ENCODE measurements at regions not wholly inside any gene's neighbourhood (a gene's known extent, or its start where the extent isn't known, plus 50 kb on each side); places are given as distances from the start of the nearest gene placed in this dataset.

GRCh38 chr17:72208832-72209231, 88.0 kb downstream of the SOX9 start:
- no peak for DNase-seq (ENCODE audit: low spot score)

GRCh38 chr17:72212041-72212440, 91.2 kb downstream of the SOX9 start:
- no peak for DNase-seq (ENCODE audit: low spot score)

GRCh38 chr17:72215490-72215889, 94.7 kb downstream of the SOX9 start:
- DNase-seq (ENCODE audit: low spot score), result no peak

DNA sequence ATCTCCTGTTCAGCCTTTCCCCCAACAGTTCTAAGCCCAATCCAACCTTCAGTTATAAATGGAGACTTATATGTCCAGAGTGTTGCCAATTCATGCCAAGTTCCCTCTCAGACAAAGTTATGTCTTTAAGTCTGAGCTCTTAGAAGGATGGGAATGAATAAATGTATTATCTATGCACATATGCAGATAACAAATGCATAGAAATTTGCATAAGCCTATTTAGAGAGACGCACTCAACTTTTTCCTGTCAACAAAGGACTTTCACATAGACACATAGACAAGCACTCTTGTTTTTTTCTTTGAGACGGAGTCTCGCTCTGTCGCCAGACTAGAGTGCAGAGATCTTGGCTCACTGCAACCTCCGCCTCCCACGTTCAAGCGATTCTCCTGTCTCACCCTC, 95.1 kb downstream of the SOX9 start:
- DNase-seq (ENCODE audit: low spot score), result no peak

DNA sequence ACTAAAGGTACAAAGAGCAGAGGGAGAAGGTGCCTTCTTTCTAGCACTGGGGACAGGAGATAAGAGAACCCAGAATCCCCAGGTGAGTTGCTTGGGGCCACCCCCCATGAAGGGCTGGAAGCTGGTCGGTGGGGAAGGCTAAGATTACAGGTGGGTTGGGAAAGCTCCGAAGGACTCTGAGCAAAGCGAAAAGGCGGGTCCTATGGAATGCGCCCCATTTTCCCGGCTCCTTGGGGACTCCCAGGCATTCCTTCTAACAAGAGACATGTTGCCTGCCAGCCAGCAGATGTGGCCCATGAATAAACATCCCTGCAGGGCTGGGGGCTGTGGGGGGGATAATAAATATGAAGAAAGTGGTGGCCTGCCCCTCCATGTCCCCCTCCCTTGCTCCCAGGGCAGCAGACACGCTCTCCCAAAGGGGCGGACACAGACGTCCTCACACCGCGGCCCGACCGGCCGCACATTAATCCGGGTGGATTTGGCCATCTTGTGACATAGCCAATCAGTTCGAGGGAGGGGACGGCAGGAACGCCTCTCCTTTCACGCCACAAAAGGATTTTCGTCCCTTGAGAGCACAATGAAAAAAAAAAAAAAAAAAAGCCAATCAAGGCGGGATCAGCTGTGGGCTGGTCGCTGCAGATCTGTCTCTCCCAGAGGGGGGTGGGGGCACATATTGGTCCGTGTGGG, 98.5 kb downstream of the SOX9 start:
- DNase-seq (ENCODE audit: low spot score), result no peak

- no peak for DNase-seq (ENCODE audit: low spot score)
These were observed 99.1 kb downstream of the SOX9 start for GRCh38 chr17:72219824-72220493.

DNA sequence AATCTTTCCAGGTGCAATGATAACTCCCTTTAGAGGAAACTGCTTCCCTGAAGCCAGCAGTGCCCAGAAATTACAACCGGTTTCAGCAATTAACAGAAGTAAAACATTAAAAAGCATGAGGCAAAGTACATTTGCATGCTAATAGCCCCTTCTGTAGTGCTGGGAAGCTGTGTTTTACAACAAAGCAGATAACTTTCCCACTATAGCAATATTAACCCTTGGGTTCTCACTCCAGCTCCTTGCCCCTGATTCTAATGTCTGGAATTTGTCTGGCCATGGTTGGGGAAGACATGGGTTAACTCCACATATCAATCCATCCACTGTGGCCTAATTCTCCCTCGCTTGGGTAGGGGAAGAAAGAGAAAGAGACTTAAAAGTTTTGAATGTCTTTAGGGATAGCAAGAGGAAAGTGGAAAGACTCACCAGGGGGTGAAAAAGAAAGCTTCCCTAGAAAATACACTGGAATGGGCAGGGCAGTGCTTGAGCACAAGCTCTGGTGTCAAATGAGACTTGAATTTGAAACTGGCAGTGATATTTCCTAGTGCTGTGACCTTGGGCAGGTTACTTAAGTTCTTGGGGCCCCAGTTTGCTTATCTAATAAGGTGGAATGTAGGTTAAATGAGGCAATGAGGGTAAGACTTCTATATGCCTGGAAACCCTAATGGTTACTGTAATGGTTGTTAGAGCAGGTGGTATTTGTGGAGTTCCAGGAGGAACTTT, 102.0 kb downstream of the SOX9 start:
- no peak for DNase-seq (ENCODE audit: low spot score)

DNA sequence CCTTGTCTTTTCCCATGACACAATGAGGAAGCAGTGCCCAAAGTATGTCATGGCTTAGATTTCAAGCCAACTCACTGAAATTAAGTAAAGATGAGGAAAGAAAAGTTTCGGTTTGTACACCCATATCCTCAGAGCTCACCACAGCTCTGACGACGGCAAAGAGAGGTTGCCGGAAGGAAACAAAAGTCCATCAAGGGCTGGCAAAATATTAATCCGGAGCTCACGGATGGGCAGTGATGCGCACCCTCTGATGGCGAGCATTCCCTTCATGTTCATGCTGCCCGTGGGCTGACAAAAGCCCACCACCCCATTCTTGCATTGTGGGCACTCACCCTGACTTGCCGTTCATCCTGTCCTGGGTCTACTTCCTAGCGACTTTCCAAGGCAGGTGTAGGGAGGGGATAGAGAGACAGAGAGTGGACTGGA, 103.1 kb downstream of the SOX9 start:
- no peak for DNase-seq (ENCODE audit: low spot score)

DNA sequence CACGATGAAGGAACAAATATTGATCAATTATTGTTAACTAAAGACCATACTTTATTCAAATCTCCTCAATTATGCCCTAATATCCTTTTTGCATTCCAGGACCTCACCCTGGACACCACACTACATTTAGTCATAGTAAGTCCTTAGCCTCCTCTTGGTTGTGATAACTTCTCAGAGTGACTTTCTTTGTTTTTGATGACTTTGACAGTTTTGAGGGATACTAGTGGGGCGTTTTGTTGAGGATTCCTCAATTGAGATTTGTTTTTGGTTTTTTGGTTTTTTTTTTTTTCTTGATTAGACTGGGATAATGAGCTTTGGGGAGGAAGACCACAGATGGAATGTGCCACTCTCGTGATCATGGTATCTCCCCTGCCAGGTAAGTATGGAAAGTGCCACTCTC, 105.5 kb downstream of the SOX9 start:
- DNase-seq (ENCODE audit: low spot score), result no peak

DNA sequence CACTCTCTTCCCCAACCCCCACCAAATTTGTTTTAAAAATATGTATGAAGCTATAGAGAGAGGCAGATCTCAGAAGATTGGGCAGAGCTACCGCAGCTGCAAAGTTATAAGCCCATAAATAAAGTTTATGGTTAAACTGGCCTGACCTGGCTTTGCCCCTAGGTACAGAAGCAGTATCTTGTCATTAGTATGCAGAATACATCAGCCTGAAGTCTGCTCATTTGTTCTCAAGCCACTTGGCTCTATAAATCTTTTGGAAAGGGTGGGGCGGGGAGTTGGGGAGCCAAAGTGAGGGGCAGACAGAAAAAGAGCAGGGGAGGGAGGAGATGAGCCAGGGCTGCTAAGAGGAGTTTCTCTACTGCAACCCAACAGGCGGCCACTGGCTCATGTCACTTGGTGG, 113.2 kb downstream of the SOX9 start:
- DNase-seq (ENCODE audit: low spot score), result no peak

GRCh38 chr17:72234985-72235384, 114.2 kb downstream of the SOX9 start:
- DNase-seq (ENCODE audit: low spot score), result no peak

GRCh38 chr17:72236980-72237633, 116.3 kb downstream of the SOX9 start:
- DNase-seq (ENCODE audit: low spot score), result no peak

DNA sequence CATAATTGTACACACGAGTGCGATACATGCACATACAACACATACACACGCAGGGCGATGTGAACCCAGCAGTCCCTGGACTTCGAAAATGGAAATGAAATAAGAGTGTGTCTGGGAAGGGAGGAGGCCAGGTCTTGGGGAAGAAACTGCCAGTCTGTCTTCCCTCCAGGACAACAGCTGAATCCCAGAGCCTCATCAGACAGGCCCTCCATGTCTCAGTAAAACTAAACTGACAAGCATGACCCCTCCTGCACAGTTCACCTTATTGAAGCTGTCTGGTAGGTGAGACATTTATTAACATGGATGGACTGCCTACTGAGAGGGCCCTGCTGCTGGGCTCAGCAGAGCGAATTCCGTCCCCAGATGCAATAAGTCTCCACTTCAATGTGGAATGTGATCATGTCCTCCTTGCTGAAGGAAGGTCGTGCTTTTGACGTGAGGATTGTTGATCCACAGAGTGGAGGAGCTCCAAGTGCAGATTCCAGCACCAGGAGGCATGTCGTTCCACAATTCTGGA, 117.4 kb downstream of the SOX9 start:
- DNase-seq (ENCODE audit: low spot score), result no peak

DNA sequence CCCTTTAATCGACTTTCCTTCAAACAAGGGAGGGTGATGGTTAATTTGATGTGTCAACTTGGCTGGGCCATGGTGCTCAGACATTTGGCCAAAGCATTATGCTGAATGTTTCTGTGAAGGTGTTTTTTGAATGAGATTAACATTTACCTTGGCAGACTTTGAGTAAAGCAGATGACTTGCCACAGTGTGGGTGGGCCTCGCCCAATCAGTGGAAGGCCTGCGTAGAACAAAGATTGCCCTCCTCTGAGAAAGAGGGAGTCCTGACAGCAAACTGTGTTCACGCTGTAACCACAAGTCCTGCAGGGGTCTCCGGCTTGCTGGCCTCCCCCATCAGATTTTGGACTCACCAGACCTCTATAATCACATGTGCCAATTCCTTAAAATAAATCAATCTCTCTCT, 118.7 kb downstream of the SOX9 start:
- no peak for DNase-seq (ENCODE audit: low spot score)

DNA sequence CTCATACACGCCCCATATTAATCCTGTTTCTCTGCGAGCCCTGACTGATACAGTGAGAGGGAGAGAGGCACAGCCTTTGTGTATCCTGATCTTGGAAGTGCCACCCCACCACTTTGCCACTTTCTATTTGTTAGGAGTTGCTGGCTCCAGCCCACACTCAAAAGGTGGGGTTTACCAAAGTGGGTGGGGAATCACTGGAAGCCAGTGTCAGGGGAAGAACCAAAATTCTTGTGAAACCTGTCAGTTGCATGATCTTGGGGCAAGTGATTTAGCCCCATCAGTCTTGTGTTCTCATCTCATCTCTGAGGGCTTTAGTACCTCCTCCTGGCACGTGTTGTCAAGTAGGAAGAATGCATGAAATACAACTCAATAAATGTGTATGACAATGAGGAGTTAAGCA, 119.5 kb downstream of the SOX9 start:
- DNase-seq (ENCODE audit: low spot score), result no peak

DNA sequence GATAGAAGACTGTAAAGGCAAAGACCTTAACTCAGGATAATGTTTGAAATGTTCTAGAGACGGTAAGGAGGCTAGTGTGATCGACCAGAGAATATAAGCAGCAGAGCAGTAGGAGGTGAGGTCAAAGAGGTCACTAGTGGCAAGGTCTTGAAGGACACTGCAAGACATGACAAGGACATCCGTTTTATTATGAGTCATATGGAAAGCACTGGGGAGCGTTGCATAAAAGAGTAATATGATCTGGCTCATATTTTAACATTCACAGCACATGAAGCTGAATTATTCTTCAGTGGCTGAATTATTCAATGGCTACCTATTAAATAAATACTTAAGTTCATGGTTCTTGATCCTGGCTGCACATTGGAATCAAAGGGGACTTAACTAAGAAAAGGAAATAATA, 123.7 kb downstream of the SOX9 start:
- DNase-seq (ENCODE audit: low spot score), result no peak

- DNase-seq (ENCODE audit: low spot score), result no peak
These were observed 124.1 kb downstream of the SOX9 start for GRCh38 chr17:72244956-72245355.

GRCh38 chr17:72249441-72249840, 128.6 kb downstream of the SOX9 start:
- DNase-seq (ENCODE audit: low spot score), result no peak

- no peak for DNase-seq (ENCODE audit: low spot score)
These were observed 129.4 kb downstream of the SOX9 start for GRCh38 chr17:72250206-72250605.

DNA sequence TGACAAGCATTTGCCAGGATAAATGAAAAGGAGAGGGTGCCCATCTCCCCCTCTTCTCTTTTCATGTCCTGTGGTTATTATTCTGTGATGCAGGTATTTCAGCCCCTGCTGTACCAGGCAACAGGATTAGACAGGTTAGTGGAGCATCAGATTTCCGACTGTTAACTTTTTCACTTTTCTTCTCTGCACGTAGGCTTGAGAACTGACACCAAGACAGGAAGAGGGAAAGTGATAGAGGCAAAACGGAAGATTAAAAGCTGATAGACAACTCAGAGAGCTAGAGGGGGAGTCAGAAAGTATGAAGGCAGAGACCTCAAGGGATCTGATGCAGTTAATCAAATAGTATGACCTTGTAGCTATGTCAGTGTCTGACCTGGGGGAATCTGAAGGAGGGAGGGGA, 132.8 kb downstream of the SOX9 start:
- DNase-seq (ENCODE audit: low spot score), result no peak

DNA sequence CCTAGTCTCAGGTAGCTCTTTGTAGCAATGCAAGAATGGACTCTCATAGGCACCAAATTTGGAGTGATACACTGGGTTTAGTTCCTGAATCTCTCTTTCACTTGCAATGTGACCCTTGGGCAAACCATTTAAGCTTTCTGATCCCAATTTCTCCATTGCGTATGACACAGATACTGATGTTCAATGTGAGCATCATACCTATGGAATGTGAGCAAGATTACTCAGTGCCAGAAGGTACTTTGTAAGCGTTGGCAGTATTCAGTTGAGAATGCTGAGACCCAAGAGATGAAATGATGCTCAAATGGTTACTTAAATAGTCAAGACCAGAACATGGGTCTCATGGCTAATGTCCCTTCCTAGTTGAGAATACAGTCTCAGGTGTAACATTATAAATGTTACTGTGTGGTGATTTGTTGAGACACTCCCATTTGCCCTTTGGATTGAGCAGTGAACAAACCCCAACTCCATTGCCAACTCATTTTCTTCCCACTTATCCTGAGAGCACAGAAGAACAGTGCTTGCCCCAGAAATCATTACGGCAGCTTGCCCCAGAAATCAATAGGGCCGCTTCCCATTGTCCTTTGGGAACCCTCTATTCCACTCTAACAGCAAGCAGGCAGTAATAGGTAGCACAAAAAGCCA, 134.1 kb downstream of the SOX9 start:
- no peak for DNase-seq (ENCODE audit: low spot score)

DNA sequence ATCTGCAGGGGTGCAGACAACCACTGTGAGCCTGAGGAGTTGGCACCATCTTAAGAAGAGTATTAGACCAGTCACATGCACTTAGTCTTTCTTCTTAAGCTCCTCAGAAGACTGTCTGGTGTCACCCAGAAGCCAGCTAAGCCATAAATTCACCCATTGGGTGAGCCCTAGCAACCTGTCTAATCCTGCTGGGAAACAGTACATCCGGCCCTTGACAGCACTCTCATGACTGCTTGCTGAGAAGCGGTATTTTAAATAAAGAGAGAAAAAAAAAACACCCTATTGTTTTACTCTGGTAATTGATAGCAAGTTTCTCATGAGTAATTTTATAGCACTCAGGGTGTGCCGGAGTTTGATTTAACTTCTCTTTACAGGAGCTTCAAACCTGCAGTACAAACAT, 134.7 kb downstream of the SOX9 start:
- DNase-seq (ENCODE audit: low spot score), result no peak

Data from putamen (tissue), 1 donor.